Colonic mucosa (tissue), 4 donors: ENCODE measurements at regions not wholly inside any gene's neighbourhood (a gene's known extent, or its start where the extent isn't known, plus 50 kb on each side); places are given as distances from the start of the nearest gene placed in this dataset.

ENCODE experiments used
- DNase-seq: peaks from one replicate; pipeline ENCODE4 v3.0.0-alpha.2; 2020
- H3K27ac ChIP-seq: fragments of 200-600 bp; one replicate; pipeline ENCODE4 v1.8.0; 2021
- H3K27me3 ChIP-seq: fragments of 200-600 bp; one replicate; pipeline ENCODE4 v1.8.0; 2021
- H3K36me3 ChIP-seq: fragments of 200-600 bp; one replicate; pipeline ENCODE4 v1.8.0; 2021
- H3K4me1 ChIP-seq: fragments of 200-600 bp; one replicate; pipeline ENCODE4 v1.8.0; 2021; ENCODE audit warnings: mild to moderate bottlenecking
- H3K4me3 ChIP-seq: fragments of 200-600 bp; one replicate; pipeline ENCODE4 v1.8.0; 2021
- H3K9ac ChIP-seq, 2 donors: one replicate each; pipeline ENCODE4 v1.7.0; 2013; ENCODE audit warnings: control low read depth in 2 of 2, low read depth in 2 of 2, low read length in 2 of 2
- H3K9me3 ChIP-seq: fragments of 200-600 bp; one replicate; pipeline ENCODE4 v1.8.0; 2021
- CTCF ChIP-seq: fragments of 200-600 bp; IDR thresholded peaks from one replicate; pipeline ENCODE4 v1.8.0; 2022; ENCODE audit warnings: antibody characterized with exemption, mild to moderate bottlenecking
- intact Hi-C: fragments of 100-400 bp; cut with DNase I; formaldehyde crosslinking; loops from one replicate; pipeline ENCODE4 v1.14.1; 2022
- donor health status: healthy.
- donor health status: DM: no; HTN: no; CAD: no.
- donor health status: DM: no; HTN: no; CAD: no.

GRCh38 chr18:1653873-1654272, 749.2 kb downstream of the ADCYAP1 start:
- Histone ChIP-seq H3K9ac (no peak overlapping the region), H3K27ac (no peak overlapping the region), H3K36me3 (no peaks in the 10 kb centered on the region), H3K4me3 (no peak overlapping the region), H3K9me3 (no peaks in the 10 kb centered on the region), H3K27me3 (no peaks in the 10 kb centered on the region), H3K4me1 (no peaks in the 10 kb centered on the region)
- no peak for DNase-seq
- no peak for TF ChIP-seq CTCF
- intact Hi-C loops, result no loop called here

GRCh38 chr18:1657876-1658275, 753.2 kb downstream of the ADCYAP1 start:
- Histone ChIP-seq H3K27me3 (no peaks in the 10 kb centered on the region), H3K9me3 (no peaks in the 10 kb centered on the region), H3K9ac (no peak overlapping the region), H3K36me3 (no peaks in the 10 kb centered on the region), H3K4me1 (no peaks in the 10 kb centered on the region), H3K27ac (no peak overlapping the region), H3K4me3 (no peak overlapping the region)
- no peak for DNase-seq
- intact Hi-C loops, result no loop called here
- TF ChIP-seq CTCF, result no peak

GRCh38 chr18:1658908-1659566, 754.4 kb downstream of the ADCYAP1 start:
- no peak overlapping the region for H3K9ac ChIP-seq
- H3K27me3 ChIP-seq, result no peaks in the 10 kb centered on the region
- H3K9me3 ChIP-seq, result no peaks in the 10 kb centered on the region
- no peak overlapping the region for H3K27ac ChIP-seq
- H3K36me3 ChIP-seq, result no peaks in the 10 kb centered on the region
- H3K4me1 ChIP-seq, result no peaks in the 10 kb centered on the region
- DNase-seq, result no peak
- no peak for TF ChIP-seq CTCF
- intact Hi-C loops, result no loop called here
- H3K4me3 ChIP-seq, result no peak overlapping the region

GRCh38 chr18:1663879-1664705, 759.4 kb downstream of the ADCYAP1 start:
- no peaks in the 10 kb centered on the region for H3K4me1 ChIP-seq
- no peaks in the 10 kb centered on the region for H3K27me3 ChIP-seq
- H3K9me3 ChIP-seq, result no peaks in the 10 kb centered on the region
- H3K36me3 ChIP-seq, result no peaks in the 10 kb centered on the region
- TF ChIP-seq CTCF, result no peak
- no peak overlapping the region for H3K27ac ChIP-seq
- intact Hi-C loops, result no loop called here
- peak; percentile 31 for DNase-seq
- no peak overlapping the region for H3K9ac ChIP-seq
- no peak overlapping the region for H3K4me3 ChIP-seq

GRCh38 chr18:1665079-1665478, 760.4 kb downstream of the ADCYAP1 start:
- Histone ChIP-seq H3K9ac (no peak overlapping the region), H3K36me3 (no peaks in the 10 kb centered on the region), H3K27ac (no peak overlapping the region), H3K9me3 (no peaks in the 10 kb centered on the region), H3K27me3 (no peaks in the 10 kb centered on the region), H3K4me1 (no peaks in the 10 kb centered on the region), H3K4me3 (no peak overlapping the region)
- DNase-seq, result no peak
- no peak for TF ChIP-seq CTCF
- intact Hi-C loops, result no loop called here
